Ovary (tissue), 3 donors: ENCODE measurements at regions not wholly inside any gene's neighbourhood (a gene's known extent, or its start where the extent isn't known, plus 50 kb on each side); places are given as distances from the start of the nearest gene placed in this dataset.

Source experiments
- CTCF ChIP-seq, 3 donors: fragments of 450-650 bp in 2 of 3; fragments of 200-600 bp in 1 of 3; IDR thresholded peaks; one replicate each; pipeline versions ENCODE4 v1.5.1 to v1.8.0; 2016 to 2022; ENCODE audit warnings: antibody characterized with exemption in 3 of 3, mild to moderate bottlenecking in 1 of 3
- POLR2A ChIP-seq: fragments of 450-650 bp; IDR thresholded peaks from one replicate; pipeline ENCODE4 v1.6.1; 2017; ENCODE audit warnings: antibody characterized with exemption, mild to moderate bottlenecking, moderate library complexity
- donor health status: DM: no; HTN: no; CAD: no.

- no peak for TF ChIP-seq POLR2A
- TF ChIP-seq CTCF (IDR thresholded peaks at IDR 0.05), result no peak
These were observed 148.7 kb downstream of the C7orf25 start for GRCh38 chr7:42763137-42763551.
